Ovary (tissue), 3 donors: ENCODE measurements at regions not wholly inside any gene's neighbourhood (a gene's known extent, or its start where the extent isn't known, plus 50 kb on each side); places are given as distances from the start of the nearest gene placed in this dataset.

Source experiments
- EP300 ChIP-seq: sonication (generic); formaldehyde crosslinking; IDR thresholded peaks from one replicate; pipeline ENCODE4 v1.6.1; 2017; ENCODE audit warnings: antibody characterized with exemption
- POLR2A ChIP-seq: fragments of 450-650 bp; IDR thresholded peaks from one replicate; pipeline ENCODE4 v1.6.1; 2017; ENCODE audit warnings: antibody characterized with exemption, mild to moderate bottlenecking, moderate library complexity
- TF ChIP-seq, protein P1 (sequence below), 3 donors: fragments of 450-650 bp in 2 of 3; fragments of 200-600 bp in 1 of 3; IDR thresholded peaks; one replicate each; pipeline versions ENCODE4 v1.5.1 to v1.8.0; 2016 to 2022; ENCODE audit warnings: antibody characterized with exemption in 3 of 3, mild to moderate bottlenecking in 1 of 3
- donor health status: DM: no; HTN: no; CAD: no.

DNA sequence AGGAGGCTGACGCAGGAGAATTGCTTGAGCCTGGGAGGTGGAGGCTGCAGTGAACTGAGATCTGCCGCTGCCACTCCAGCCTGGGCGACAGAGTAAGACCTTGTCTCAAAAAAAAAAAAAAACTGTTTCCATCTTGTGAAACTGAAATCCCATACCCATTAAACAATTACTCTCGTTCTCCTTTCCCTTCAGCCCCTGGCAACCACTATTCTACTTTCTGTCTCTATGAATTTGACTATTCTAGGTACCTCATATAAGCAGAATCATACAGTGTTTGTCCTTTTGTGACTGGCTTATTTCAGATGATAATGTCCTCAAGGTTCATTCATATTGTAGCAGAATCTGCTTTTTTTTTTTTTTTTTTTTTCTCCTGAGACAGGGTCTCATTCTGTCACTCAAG is 51.5 kb upstream of the UBE2E1 start:
- TF ChIP-seq POLR2A (no peak), EP300 (no peak)
- TF ChIP-seq, protein P1, sequence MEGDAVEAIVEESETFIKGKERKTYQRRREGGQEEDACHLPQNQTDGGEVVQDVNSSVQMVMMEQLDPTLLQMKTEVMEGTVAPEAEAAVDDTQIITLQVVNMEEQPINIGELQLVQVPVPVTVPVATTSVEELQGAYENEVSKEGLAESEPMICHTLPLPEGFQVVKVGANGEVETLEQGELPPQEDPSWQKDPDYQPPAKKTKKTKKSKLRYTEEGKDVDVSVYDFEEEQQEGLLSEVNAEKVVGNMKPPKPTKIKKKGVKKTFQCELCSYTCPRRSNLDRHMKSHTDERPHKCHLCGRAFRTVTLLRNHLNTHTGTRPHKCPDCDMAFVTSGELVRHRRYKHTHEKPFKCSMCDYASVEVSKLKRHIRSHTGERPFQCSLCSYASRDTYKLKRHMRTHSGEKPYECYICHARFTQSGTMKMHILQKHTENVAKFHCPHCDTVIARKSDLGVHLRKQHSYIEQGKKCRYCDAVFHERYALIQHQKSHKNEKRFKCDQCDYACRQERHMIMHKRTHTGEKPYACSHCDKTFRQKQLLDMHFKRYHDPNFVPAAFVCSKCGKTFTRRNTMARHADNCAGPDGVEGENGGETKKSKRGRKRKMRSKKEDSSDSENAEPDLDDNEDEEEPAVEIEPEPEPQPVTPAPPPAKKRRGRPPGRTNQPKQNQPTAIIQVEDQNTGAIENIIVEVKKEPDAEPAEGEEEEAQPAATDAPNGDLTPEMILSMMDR (IDR thresholded peaks at IDR 0.05): no peak
